GM19035 (cell line): ENCODE measurements at regions not wholly inside any gene's neighbourhood (a gene's known extent, or its start where the extent isn't known, plus 50 kb on each side); places are given as distances from the start of the nearest gene placed in this dataset.

Experiments
- ATAC-seq: cut with Tn5 transposase; IDR thresholded peaks from one replicate; pipeline ENCODE4 v1.9.1; 2021; ENCODE audit not compliant: unreplicated experiment

GRCh38 chr12:43044241-43044640 is 454.7 kb upstream of the PRICKLE1 start:
- no peak for ATAC-seq

DNA sequence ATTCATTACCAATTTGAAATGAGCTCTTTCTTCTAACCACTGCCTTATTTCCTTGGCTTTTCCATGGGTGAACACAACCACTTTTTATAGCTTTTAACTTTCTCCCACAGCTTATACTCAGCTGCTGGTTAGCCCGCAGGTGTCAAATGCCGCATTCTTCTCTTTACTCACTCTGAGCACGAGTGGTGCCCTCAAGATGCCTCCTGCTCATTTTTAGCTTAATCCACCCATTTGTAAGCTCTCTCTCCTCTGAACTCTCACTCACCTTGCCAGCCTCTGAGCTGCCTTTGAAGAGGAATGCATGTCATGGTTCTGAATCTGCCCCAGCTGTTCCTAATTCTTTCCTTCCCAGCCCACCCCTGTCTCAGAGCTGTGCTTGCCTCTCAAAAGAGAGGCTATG is 449.4 kb upstream of the PRICKLE1 start:
- no peak for ATAC-seq

- no peak for ATAC-seq
Measured at GRCh38 chr12:43029971-43030370, 440.4 kb upstream of the PRICKLE1 start.

GRCh38 chr12:43028826-43029225 is 439.3 kb upstream of the PRICKLE1 start:
- ATAC-seq = no peak

- no peak for ATAC-seq
Measured at GRCh38 chr12:43022838-43023237, 433.3 kb upstream of the PRICKLE1 start.

GRCh38 chr12:43015090-43015737 is 425.7 kb upstream of the PRICKLE1 start:
- ATAC-seq = no peak

- ATAC-seq = peak; percentile 60
Measured at GRCh38 chr12:43011383-43011926, 421.9 kb upstream of the PRICKLE1 start.

DNA sequence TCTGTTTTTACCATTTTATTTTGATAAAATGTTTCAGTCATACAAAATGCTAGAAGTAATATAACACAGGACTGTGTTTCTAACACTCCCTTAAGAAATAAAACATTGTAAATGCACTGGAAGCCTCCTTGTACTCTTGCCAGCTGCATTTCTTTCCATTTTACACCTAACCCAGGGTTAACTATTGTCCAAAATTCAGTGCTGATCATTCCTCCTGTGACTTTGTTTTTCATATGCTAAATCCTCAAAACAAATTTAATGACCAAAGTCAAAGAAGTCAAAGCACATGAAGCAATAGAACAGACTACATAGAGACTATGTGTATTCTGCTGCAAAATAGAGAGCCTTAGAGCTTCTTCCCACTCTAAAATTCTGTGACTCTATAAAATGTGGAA is 420.3 kb upstream of the PRICKLE1 start:
- no peak for ATAC-seq

GRCh38 chr12:43008953-43009845 is 419.7 kb upstream of the PRICKLE1 start:
- ATAC-seq = no peak

- ATAC-seq = no peak
Measured at GRCh38 chr12:43004908-43005307, 415.4 kb upstream of the PRICKLE1 start.

- no peak for ATAC-seq
Measured at GRCh38 chr12:43004141-43004540, 414.6 kb upstream of the PRICKLE1 start.

- no peak for ATAC-seq
Measured at GRCh38 chr12:42996869-42997431, 407.4 kb upstream of the PRICKLE1 start.

GRCh38 chr12:42992826-42993225 is 403.3 kb upstream of the PRICKLE1 start:
- no peak for ATAC-seq

DNA sequence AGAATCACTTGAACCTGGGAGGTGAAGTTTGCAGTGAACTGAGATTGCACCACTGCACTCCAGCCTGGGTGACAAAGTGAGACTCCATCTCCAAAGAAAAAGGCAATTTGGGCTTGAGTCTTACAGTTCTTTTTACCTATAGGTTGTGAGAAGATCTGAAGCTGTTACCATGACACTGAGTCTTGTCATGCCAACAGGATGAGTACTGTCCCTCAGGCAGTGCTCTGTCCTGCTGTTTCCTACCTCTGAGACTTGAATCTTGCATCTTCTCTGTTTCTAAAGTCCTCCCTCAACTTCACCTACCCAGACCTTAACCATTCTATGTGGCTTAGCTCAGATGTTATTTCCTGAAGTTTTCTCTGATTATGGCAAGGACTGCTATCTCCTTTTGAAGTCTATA is 400.8 kb upstream of the PRICKLE1 start:
- no peak for ATAC-seq

DNA sequence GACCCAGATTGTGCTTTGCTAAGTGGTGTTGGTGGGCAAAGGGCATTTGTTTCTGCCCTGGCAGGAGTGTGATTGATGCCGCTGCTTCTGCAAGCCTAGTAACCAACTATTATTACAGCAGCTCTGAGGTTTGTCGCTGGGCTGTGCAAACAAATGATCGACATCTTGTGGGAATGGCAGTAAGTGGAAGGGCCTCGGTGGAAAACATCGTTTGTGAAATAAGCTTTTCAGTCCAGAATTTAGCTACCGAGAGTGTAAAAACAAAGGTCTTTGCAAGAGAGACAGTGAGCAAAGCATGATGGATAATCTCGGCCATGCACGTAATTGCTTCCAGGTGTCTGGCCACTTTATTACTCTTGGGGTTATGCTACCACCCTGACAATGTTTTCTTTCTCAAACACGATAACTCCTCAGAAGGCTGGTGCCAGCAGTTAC is 397.7 kb upstream of the PRICKLE1 start:
- no peak for ATAC-seq

GRCh38 chr12:42985506-42985905 is 396.0 kb upstream of the PRICKLE1 start:
- ATAC-seq = no peak

DNA sequence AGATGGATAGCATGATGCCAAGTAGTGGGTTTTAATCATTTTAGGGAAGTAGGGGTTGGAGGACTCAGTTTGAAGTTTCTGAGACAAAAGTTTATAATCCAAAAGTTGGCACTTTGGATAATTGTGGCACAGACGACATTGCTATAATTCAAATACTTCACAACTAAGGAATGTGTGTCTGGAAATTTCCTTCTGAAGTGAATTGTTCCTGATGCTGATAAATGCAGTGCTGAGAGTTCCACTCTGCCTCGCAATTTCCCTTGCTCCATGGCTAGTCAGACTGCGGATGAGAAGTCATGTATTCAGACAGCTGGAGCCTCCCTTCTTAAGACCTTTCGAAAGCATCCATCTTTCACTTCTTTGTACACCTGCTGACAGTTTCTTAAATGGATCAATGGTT is 393.3 kb upstream of the PRICKLE1 start:
- no peak for ATAC-seq

DNA sequence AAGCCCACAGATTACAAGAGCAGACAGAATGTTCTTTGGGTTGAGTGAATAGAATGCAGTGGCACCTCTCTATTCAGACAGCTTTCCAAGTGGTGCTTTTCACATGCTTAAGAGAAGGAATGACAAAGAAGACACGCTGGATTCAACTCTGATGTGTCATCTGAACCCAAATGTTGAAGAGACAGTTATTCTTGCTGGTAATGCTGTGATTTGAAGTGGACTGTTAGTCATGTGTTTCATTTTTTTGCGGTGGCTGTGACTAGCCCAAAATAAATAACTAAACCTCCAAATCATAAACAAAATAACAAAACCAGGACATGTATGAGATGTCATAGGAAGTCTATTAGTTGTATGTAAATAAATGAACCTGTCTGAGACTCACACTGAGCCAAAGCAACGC is 391.8 kb upstream of the PRICKLE1 start:
- ATAC-seq = no peak

- no peak for ATAC-seq
Measured at GRCh38 chr12:42980441-42980840, 390.9 kb upstream of the PRICKLE1 start.

DNA sequence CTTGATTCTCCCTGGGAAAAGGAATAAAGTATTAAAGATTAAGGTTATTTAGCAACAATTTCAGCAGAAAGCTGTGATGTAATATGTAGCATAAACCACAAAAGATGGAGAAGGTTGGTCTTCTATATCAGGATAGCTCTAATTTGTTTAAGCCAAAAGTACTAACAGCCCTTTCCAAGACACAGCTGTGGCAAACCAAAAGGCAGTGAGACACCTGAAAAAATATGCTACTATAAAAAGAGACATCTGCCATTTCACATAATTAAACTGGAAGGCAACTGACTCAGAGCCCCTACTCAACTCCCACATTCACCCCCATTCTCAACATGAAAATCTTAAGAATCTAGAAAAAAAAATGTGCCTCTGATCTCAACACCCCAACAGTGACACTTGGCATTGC is 390.2 kb upstream of the PRICKLE1 start:
- ATAC-seq = no peak

DNA sequence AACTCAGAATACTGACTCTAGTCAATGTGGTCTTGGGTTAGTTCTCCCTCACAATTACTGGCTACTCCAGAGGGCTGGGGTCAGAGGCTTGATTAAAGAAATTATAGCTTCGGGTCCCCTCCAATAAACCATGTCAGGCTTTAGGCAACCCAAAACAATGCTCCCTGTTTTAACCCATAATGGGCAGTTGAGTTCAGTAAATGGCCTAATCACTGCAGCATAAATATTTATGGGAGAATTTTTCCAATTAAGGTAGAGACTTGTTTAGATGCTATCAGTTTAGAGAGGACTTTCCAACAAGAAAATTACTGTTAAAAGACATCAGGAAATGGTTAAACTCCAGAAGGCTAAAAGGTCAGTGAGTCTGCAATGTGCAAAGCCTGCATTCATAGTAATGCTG is 389.2 kb upstream of the PRICKLE1 start:
- ATAC-seq = no peak
